Trophoblast cell (in vitro differentiated cells and primary cell): ENCODE measurements at regions not wholly inside any gene's neighbourhood (a gene's known extent, or its start where the extent isn't known, plus 50 kb on each side); places are given as distances from the start of the nearest gene placed in this dataset.

ENCODE experiments used
- DNase-seq, 2 donors: peaks; one replicate each; pipeline ENCODE4 v3.0.0-alpha.2; 2016
- H2AFZ ChIP-seq: 2 replicates; pipeline ENCODE4 v1.6.1; 2013; ENCODE audit warnings: low read length, moderate library complexity, mild to moderate bottlenecking; ENCODE audit not compliant: insufficient read depth, poor library complexity
- H2AK5ac ChIP-seq: 2 replicates; pipeline ENCODE4 v1.6.1; 2013; ENCODE audit warnings: mild to moderate bottlenecking, low read length
- H2BK120ac ChIP-seq: 2 replicates; pipeline ENCODE4 v1.6.1; 2013; ENCODE audit warnings: low read length, mild to moderate bottlenecking, moderate library complexity; ENCODE audit not compliant: insufficient read depth, poor library complexity
- H2BK12ac ChIP-seq: 2 replicates; pipeline ENCODE4 v1.6.1; 2013; ENCODE audit warnings: mild to moderate bottlenecking, low read length, moderate library complexity
- H2BK5ac ChIP-seq: 2 replicates; pipeline ENCODE4 v1.6.1; 2013; ENCODE audit warnings: low read length, low read depth, moderate library complexity, mild to moderate bottlenecking; ENCODE audit not compliant: poor library complexity
- H3K14ac ChIP-seq: 2 replicates; pipeline ENCODE4 v1.6.1; 2013; ENCODE audit warnings: mild to moderate bottlenecking, low read length
- H3K18ac ChIP-seq: 2 replicates; pipeline ENCODE4 v1.6.1; 2013; ENCODE audit warnings: mild to moderate bottlenecking, low read length
- H3K23ac ChIP-seq: 2 replicates; pipeline ENCODE4 v1.6.1; 2013; ENCODE audit warnings: low read length
- H3K27ac ChIP-seq: 2 replicates; pipeline ENCODE4 v1.5.1; 2013; ENCODE audit warnings: low read depth, mild to moderate bottlenecking, inconsistent platforms, low read length, moderate library complexity
- H3K27me3 ChIP-seq: 2 replicates; pipeline ENCODE4 v1.6.1; 2013; ENCODE audit warnings: inconsistent platforms, mild to moderate bottlenecking, low read length, moderate library complexity; ENCODE audit not compliant: insufficient read depth
- H3K36me3 ChIP-seq, 2 experiments: 1 replicate in 1 of 2; 2 replicates in 1 of 2; pipeline ENCODE4 v1.6.1; 2013; ENCODE audit warnings: low read length in 2 of 2, mild to moderate bottlenecking in 2 of 2, moderate library complexity in 1 of 2; ENCODE audit not compliant: insufficient read depth in 2 of 2, control insufficient read depth in 1 of 2
- H3K4ac ChIP-seq: 2 replicates; pipeline ENCODE4 v1.6.1; 2013; ENCODE audit warnings: low read depth, mild to moderate bottlenecking, low read length, moderate library complexity
- H3K4me1 ChIP-seq, 2 experiments: 1 replicate in 1 of 2; 2 replicates in 1 of 2; pipeline ENCODE4 v1.6.1; 2013; ENCODE audit warnings: low read length in 2 of 2, mild to moderate bottlenecking in 2 of 2, moderate library complexity in 1 of 2; ENCODE audit not compliant: insufficient read depth in 2 of 2, control insufficient read depth in 1 of 2
- H3K4me2 ChIP-seq: 2 replicates; pipeline ENCODE4 v1.6.1; 2013; ENCODE audit warnings: inconsistent platforms, mild to moderate bottlenecking, low read length, moderate library complexity
- H3K4me3 ChIP-seq: 2 replicates; pipeline ENCODE4 v1.5.1; 2013; ENCODE audit warnings: mild to moderate bottlenecking, low read depth, low read length, inconsistent platforms
- H3K79me1 ChIP-seq: one replicate; pipeline ENCODE4 v1.6.1; 2013; ENCODE audit warnings: low read length
- H3K79me2 ChIP-seq: 2 replicates; pipeline ENCODE4 v1.6.1; 2013; ENCODE audit warnings: low read length, mild to moderate bottlenecking; ENCODE audit not compliant: control insufficient read depth, insufficient read depth, poor library complexity
- H3K9ac ChIP-seq: 2 replicates; pipeline ENCODE4 v1.6.1; 2013; ENCODE audit warnings: mild to moderate bottlenecking, low read length
- H3K9me3 ChIP-seq: 2 replicates; pipeline ENCODE4 v1.6.1; 2013; ENCODE audit warnings: low read depth, mild to moderate bottlenecking, control low read depth, inconsistent platforms, low read length; ENCODE audit not compliant: insufficient read depth
- H4K12ac ChIP-seq: 2 replicates; pipeline ENCODE4 v1.6.1; 2013; ENCODE audit warnings: low read depth, mild to moderate bottlenecking, low read length, moderate library complexity
- H4K8ac ChIP-seq: 2 replicates; pipeline ENCODE4 v1.6.1; 2013; ENCODE audit warnings: low read depth, mild to moderate bottlenecking, low read length, moderate library complexity
- H4K91ac ChIP-seq: one replicate; pipeline ENCODE4 v1.6.1; 2013; ENCODE audit warnings: low read depth, mild to moderate bottlenecking, low read length, moderate library complexity
- WGBS: extraction: QIAGEN DNeasy Blood & Tissue Kit; methylation state at CpG from one replicate; pipeline ENCODE4 v1.1.7; 2013; ENCODE audit warnings: missing lambda C conversion rate; ENCODE audit not compliant: insufficient read length, insufficient coverage; ENCODE audit errors: extremely low coverage; 5-methylcytosine and 5-hydroxymethylcytosine counted together

DNA sequence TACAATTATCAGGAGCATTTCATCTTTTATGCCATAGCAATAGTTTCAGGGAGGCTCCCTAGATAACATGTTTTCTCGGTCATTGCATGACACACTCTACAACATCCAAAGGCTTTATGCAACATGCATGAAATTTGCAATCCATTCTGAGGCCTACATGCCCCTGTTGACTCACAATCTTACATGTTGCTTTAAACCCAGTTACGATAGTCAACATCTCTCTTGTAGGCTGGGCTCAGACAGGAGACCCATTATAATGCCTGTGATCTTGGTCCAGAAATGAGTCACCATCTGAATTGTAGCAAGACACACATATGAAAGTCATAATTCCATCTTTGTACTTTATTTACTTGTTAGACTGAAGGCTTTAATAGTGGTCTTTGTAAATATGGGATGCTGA, 1050.3 kb upstream of the AMELY start:
- no peak overlapping the region for H2AK5ac ChIP-seq
- H3K4me1 ChIP-seq = no peaks in the 10 kb centered on the region
- no peak overlapping the region for H3K23ac ChIP-seq
- H3K36me3 ChIP-seq = no peaks in the 10 kb centered on the region
- H3K14ac ChIP-seq = no peak overlapping the region
- H4K8ac ChIP-seq = no peak overlapping the region
- H3K4ac ChIP-seq = no peak overlapping the region
- no peak overlapping the region for H2AFZ ChIP-seq
- H3K79me2 ChIP-seq = no peaks in the 10 kb centered on the region
- H2BK5ac ChIP-seq = no peak overlapping the region
- no peak overlapping the region for H2BK120ac ChIP-seq
- no peak overlapping the region for H3K27ac ChIP-seq
- H2BK12ac ChIP-seq = no peak overlapping the region
- no peak overlapping the region for H4K91ac ChIP-seq
- H3K4me2 ChIP-seq = no peak overlapping the region
- H3K79me1 ChIP-seq = no peaks in the 10 kb centered on the region
- H3K9me3 ChIP-seq = no peaks in the 10 kb centered on the region
- no CpG with 5 or more reads among the region's 2 CpGs for WGBS
- no peak for DNase-seq
- H3K4me3 ChIP-seq = no peak overlapping the region
- H4K12ac ChIP-seq = no peak overlapping the region
- no peak overlapping the region for H3K18ac ChIP-seq
- no peak overlapping the region for H3K9ac ChIP-seq
- no peaks in the 10 kb centered on the region for H3K27me3 ChIP-seq

DNA sequence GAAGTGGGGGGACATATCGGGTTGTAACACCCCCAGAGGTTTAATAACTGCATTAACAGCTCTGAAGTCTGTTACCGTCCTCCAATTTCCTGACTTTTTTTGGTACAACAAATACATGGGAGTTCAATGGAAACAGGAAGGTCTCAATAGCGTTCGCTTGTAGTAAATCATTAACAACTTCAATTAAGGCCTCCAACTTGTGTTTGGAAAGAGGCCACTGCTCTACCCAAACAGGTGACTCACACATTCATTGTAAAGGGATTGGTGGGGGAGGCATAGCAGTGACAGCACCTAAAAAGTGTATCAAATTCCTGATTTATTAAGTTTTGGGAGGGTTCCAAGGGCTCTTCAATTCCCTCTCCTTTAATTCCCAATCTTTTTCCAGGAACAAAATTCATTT, 1046.2 kb upstream of the AMELY start:
- no peak overlapping the region for H3K9ac ChIP-seq
- no peak overlapping the region for H3K4ac ChIP-seq
- H3K27me3 ChIP-seq = no peaks in the 10 kb centered on the region
- H3K23ac ChIP-seq = no peak overlapping the region
- DNase-seq = no peak
- H3K4me3 ChIP-seq = no peak overlapping the region
- no peak overlapping the region for H3K14ac ChIP-seq
- no peaks in the 10 kb centered on the region for H3K9me3 ChIP-seq
- no peak overlapping the region for H2AK5ac ChIP-seq
- H3K18ac ChIP-seq = no peak overlapping the region
- H3K4me1 ChIP-seq = no peaks in the 10 kb centered on the region
- H3K79me1 ChIP-seq = no peaks in the 10 kb centered on the region
- no peak overlapping the region for H2BK120ac ChIP-seq
- no peaks in the 10 kb centered on the region for H3K36me3 ChIP-seq
- H4K12ac ChIP-seq = no peak overlapping the region
- H3K27ac ChIP-seq = no peak overlapping the region
- no peak overlapping the region for H4K8ac ChIP-seq
- H3K79me2 ChIP-seq = no peaks in the 10 kb centered on the region
- no CpG with 5 or more reads among the region's 4 CpGs for WGBS
- no peak overlapping the region for H2AFZ ChIP-seq
- H2BK12ac ChIP-seq = no peak overlapping the region
- no peak overlapping the region for H3K4me2 ChIP-seq
- no peak overlapping the region for H4K91ac ChIP-seq
- H2BK5ac ChIP-seq = no peak overlapping the region

DNA sequence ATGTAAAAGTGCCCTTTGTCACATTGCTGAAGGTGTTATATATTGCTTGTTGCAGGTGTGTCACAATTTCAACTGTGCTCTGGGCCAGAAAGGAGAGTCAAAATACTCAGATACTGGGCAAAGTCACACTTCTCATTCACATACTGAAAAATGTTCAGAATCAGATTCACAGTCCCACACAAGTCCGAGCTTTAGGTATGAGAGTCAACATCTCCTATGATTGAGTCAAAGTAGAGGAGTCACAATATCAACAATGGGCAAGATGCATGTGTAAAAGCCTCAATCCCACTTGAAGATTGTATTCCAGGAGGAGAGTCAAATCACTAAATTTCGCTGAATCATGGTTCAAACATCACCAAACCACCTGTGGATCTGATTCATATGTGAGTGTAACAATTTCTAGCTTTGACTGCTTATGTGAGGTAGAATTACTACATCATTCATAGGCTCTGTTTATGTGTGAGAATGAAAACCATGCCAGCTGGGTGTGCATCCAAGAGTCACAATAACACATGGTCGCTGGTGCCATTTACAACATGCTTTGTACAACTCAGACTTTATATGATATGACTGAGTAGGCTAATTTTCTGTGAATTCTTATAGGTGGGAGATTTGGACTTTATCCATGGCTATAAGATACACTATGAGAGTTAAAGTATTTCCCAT, 1039.8 kb upstream of the AMELY start:
- Histone ChIP-seq H3K36me3 (no peaks in the 10 kb centered on the region), H3K23ac (no peak overlapping the region), H2AFZ (no peak overlapping the region), H3K79me1 (no peaks in the 10 kb centered on the region), H2AK5ac (no peak overlapping the region), H3K79me2 (no peaks in the 10 kb centered on the region), H4K8ac (no peak overlapping the region), H2BK120ac (no peak overlapping the region), H3K4me1 (no peaks in the 10 kb centered on the region), H2BK12ac (no peak overlapping the region), H4K12ac (no peak overlapping the region), H3K9me3 (peaks cover 3% of the 10 kb centered on the region), H3K4me2 (no peak overlapping the region), H3K27ac (no peak overlapping the region), H3K18ac (no peak overlapping the region), H3K27me3 (no peaks in the 10 kb centered on the region), H3K9ac (no peak overlapping the region), H3K4ac (no peak overlapping the region), H4K91ac (no peak overlapping the region), H3K14ac (no peak overlapping the region), H2BK5ac (no peak overlapping the region), H3K4me3 (no peak overlapping the region)
- no CpG with 5 or more reads among the region's 3 CpGs for WGBS
- DNase-seq = no peak

DNA sequence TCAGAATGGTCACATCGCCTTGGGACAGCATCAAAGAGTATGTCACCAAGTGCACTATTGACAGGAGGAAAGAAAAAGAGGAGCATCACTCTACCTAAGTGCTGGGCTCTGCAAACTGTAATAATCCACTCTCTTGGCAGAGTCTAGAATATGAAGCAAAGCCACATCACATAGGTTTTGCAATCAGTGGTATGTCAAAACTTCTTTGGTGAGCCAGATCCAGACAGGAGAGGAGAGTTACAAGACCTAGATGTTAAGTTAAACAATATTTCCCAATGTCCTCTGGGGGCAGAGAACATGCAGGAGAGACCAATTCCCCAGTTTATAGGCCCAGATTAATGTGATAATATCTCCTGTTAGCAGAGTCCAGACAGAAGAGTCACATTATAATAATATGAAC, 1032.6 kb upstream of the AMELY start:
- H3K79me2 ChIP-seq = no peaks in the 10 kb centered on the region
- H2BK5ac ChIP-seq = no peak overlapping the region
- no peak overlapping the region for H4K8ac ChIP-seq
- no peak overlapping the region for H3K9ac ChIP-seq
- H3K4me2 ChIP-seq = no peak overlapping the region
- WGBS = no CpG with 5 or more reads among the region's 1 CpG
- H3K36me3 ChIP-seq = no peaks in the 10 kb centered on the region
- no peak overlapping the region for H3K27ac ChIP-seq
- H3K27me3 ChIP-seq = no peaks in the 10 kb centered on the region
- H3K18ac ChIP-seq = no peak overlapping the region
- no peak overlapping the region for H3K23ac ChIP-seq
- H3K79me1 ChIP-seq = no peaks in the 10 kb centered on the region
- H3K4me3 ChIP-seq = no peak overlapping the region
- no peak overlapping the region for H4K12ac ChIP-seq
- H3K9me3 ChIP-seq = no peaks in the 10 kb centered on the region
- no peak overlapping the region for H3K14ac ChIP-seq
- H2AK5ac ChIP-seq = no peak overlapping the region
- no peak overlapping the region for H2BK120ac ChIP-seq
- H3K4me1 ChIP-seq = no peaks in the 10 kb centered on the region
- no peak overlapping the region for H4K91ac ChIP-seq
- no peak overlapping the region for H2AFZ ChIP-seq
- no peak overlapping the region for H3K4ac ChIP-seq
- H2BK12ac ChIP-seq = no peak overlapping the region
- DNase-seq = no peak
